ENCODE measurements at regions not wholly inside any gene's neighbourhood (a gene's known extent, or its start where the extent isn't known, plus 50 kb on each side); places are given as distances from the start of the nearest gene placed in this dataset.

GRCh38 chr22:49601614-49602321 is 225.9 kb downstream of the BRD1 start:
- H3K4me3 ChIP-seq (ENCODE audit: low read length), result no peak overlapping the region
- no peak for DNase-seq (ENCODE audit: low read depth)
- no peak for TF ChIP-seq CTCF (IDR thresholded peaks at IDR 0.05; ENCODE audit: insufficient read depth, low read depth, low read length, missing control alignments)

GRCh38 chr22:49600891-49601431 is 226.7 kb downstream of the BRD1 start:
- no peak for TF ChIP-seq CTCF (IDR thresholded peaks at IDR 0.05; ENCODE audit: insufficient read depth, low read depth, low read length, missing control alignments)

GRCh38 chr22:49600468-49600867 is 227.2 kb downstream of the BRD1 start:
- no peak for DNase-seq (ENCODE audit: low read depth)
- TF ChIP-seq CTCF (IDR thresholded peaks at IDR 0.05; ENCODE audit: insufficient read depth, low read depth, low read length, missing control alignments), result no peak
- no peak overlapping the region for H3K4me3 ChIP-seq (ENCODE audit: low read length)

More at GRCh38 chr22:49600891-49601431, 226.7 kb downstream of the BRD1 start:
- no peak overlapping the region for H3K4me3 ChIP-seq (ENCODE audit: low read length)
- DNase-seq (ENCODE audit: low read depth), result no peak

DNA sequence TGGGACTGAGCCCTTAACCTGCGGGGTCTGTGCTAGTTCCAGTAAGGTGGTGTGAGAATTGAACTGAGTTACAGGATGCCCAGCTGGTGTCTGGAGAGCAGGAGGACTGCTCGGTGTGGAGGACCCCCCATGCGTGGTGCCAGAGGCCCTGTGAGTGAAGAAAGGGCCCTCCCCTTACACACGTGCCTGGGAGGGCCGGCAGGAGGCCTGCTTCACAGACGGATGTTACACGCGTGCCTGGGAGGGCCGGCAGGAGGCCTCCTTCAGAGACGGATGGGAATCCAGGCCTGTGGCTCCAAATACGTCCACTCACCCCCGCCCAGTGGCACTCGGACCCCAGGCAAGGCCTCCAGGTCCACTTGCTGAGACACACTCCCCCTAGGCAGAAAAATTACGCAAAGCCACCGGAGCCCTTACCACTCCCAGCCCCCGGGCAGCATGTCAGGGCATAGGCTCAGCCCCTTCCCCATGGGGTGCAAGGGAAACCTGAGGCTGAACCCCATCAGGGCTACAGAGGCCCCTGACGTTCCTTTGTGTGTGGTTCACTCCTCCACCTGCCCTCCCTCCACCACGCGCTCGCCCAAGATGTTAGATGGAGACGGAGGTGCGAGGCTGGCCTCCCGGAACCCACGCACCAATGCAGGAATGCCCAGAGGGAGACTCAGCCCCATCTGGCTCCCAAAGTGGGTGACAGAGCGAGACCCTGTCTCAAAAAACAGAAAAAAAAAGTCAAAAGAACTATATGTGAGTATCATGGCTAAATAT is 227.8 kb downstream of the BRD1 start:
- no peak for DNase-seq (ENCODE audit: low read depth)

DNA sequence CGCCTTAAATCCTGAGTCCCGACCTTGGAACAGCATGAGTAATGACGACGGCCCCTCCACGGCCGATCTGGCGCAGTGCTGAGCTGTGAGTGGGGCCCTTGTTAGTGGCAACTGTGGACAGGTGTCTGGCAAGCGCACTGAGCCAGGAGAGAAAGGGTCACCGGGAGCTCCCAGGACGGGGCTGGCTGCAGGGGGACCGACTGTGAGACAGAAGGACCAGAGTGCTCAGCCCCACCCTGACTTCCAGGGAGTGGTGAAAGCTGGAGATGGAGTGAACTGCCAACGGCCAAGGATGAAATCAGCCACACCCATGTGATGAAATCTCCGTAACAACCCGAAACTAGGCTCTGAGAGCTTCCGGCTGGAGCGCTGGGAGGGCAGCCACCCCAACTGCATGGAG is 228.6 kb downstream of the BRD1 start:
- no peak for DNase-seq (ENCODE audit: low read depth)
- TF ChIP-seq CTCF (IDR thresholded peaks at IDR 0.05; ENCODE audit: insufficient read depth, low read depth, low read length, missing control alignments), result no peak
- H3K4me3 ChIP-seq (ENCODE audit: low read length), result no peak overlapping the region

More for the DNA sequence above, 227.8 kb downstream of the BRD1 start:
- no peak overlapping the region for H3K4me3 ChIP-seq (ENCODE audit: low read length)
- no peak for TF ChIP-seq CTCF (IDR thresholded peaks at IDR 0.05; ENCODE audit: insufficient read depth, low read depth, low read length, missing control alignments)

DNA sequence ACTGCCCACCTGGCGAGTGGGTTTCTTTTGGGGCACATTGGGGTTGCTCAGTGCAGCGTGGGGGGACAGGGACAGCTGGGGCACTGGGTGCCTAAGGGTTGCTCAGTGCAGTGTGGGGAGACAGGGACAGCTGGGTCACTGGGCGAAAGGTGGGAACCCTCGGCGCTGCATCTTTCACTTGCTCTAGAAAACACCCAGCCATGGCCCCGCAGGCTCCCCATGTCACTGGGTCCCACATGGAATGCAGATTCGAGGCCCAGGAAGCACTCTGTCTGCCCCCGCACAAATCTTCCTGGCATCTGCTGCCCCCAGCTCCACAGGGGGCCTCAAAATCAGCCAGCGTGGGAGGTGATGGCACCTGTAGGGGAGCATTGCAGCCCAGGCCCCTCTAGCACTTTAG is 229.3 kb downstream of the BRD1 start:
- DNase-seq (ENCODE audit: low read depth), result no peak
- TF ChIP-seq CTCF (IDR thresholded peaks at IDR 0.05; ENCODE audit: insufficient read depth, low read depth, low read length, missing control alignments), result no peak

More for the DNA sequence above, 229.3 kb downstream of the BRD1 start:
- H3K4me3 ChIP-seq (ENCODE audit: low read length), result no peak overlapping the region

Data from epithelial cell of esophagus (primary cell).